Body of pancreas (tissue), 4 donors: ENCODE measurements at regions not wholly inside any gene's neighbourhood (a gene's known extent, or its start where the extent isn't known, plus 50 kb on each side); places are given as distances from the start of the nearest gene placed in this dataset.

Experiments used
- ATAC-seq: fragments of 150-250 bp; one replicate; pipeline ENCODE4 v1.9.1; 2016
- DNase-seq, 4 donors: peaks; one replicate each; pipeline ENCODE4 v3.0.0-alpha.2; 2019
- H3K27ac ChIP-seq, 4 donors: fragments of 200-600 bp; sonication (generic); 1 replicate in 3 of 4; 2 replicates in 1 of 4; pipeline versions ENCODE4 v1.5.1 to v1.6.1; 2016 to 2019; ENCODE audit warnings: mild to moderate bottlenecking in 1 of 4, mixed read lengths in 1 of 4, moderate library complexity in 1 of 4
- H3K27me3 ChIP-seq, 2 donors: fragments of 200-600 bp; sonication (generic); one replicate each; pipeline ENCODE4 v1.6.0; 2016; ENCODE audit warnings: mild to moderate bottlenecking in 1 of 2
- H3K36me3 ChIP-seq, 2 donors: fragments of 200-600 bp; sonication (generic); replicated peaks in 1 of 2; 2 replicates each; pipeline ENCODE4 v1.5.1; 2016; ENCODE audit warnings: low read depth in 2 of 2; ENCODE audit not compliant: insufficient read depth in 1 of 2
- H3K4me1 ChIP-seq: fragments of 200-600 bp; sonication (generic); one replicate; pipeline ENCODE4 v1.6.0; 2016
- H3K4me3 ChIP-seq, 2 donors: fragments of 200-600 bp; sonication (generic); 1 replicate in 1 of 2; 2 replicates in 1 of 2; pipeline ENCODE4 v1.5.1; 2016 to 2019
- H3K9me3 ChIP-seq, 3 donors: fragments of 200-600 bp; sonication (generic); 1 replicate in 2 of 3; 2 replicates in 1 of 3; pipeline ENCODE4 v1.5.1; 2016
- CTCF ChIP-seq, 7 experiments: fragments of 450-650 bp in 4 of 7; fragments of 200-600 bp in 3 of 7; sonication (generic) in 3 of 7; IDR thresholded peaks; one replicate each; pipeline ENCODE4 v1.5.1; 2016 to 2019; ENCODE audit warnings: antibody characterized with exemption in 7 of 7
- POLR2A ChIP-seq, 3 donors: fragments of 450-650 bp; IDR thresholded peaks; one replicate each; pipeline ENCODE4 v1.6.1; 2016; ENCODE audit warnings: antibody characterized with exemption in 3 of 3, mild to moderate bottlenecking in 2 of 3
- WGBS, 2 donors: methylation state at CpG; one replicate each; pipeline ENCODE4 v1.1.5; 2017; 5-methylcytosine and 5-hydroxymethylcytosine counted together
- intact Hi-C: fragments of 100-400 bp; cut with DNase I; formaldehyde crosslinking; loops from one replicate; pipeline ENCODE4 v1.15.1; 2023

GRCh38 chrX:103440621-103441020, 64.3 kb downstream of the BEX3 start:
- H3K27me3 ChIP-seq: no peaks in the 10 kb centered on the region
- no peak overlapping the region for H3K4me3 ChIP-seq
- H3K27ac ChIP-seq: no peak overlapping the region
- H3K36me3 ChIP-seq: no peaks in the 10 kb centered on the region
- TF ChIP-seq POLR2A (IDR thresholded peaks at IDR 0.05) (no peak), CTCF (IDR thresholded peaks at IDR 0.05) (no peak)
- no peak for DNase-seq
- ATAC-seq: no peak
- 32 to 48% methylated on average over 2 of the region's 2 CpGs for WGBS, 2 donors
- H3K9me3 ChIP-seq: no peaks in the 10 kb centered on the region
- intact Hi-C loops: no loop called here
- H3K4me1 ChIP-seq: no peaks in the 10 kb centered on the region

- H3K9me3 ChIP-seq: no peaks in the 10 kb centered on the region
- no peaks in the 10 kb centered on the region for H3K4me1 ChIP-seq
- no peaks in the 10 kb centered on the region for H3K27me3 ChIP-seq
- TF ChIP-seq POLR2A (IDR thresholded peaks at IDR 0.05): no peak
- TF ChIP-seq CTCF (IDR thresholded peaks at IDR 0.05): no peak
- 69 to 91% methylated on average over 2 to 4 of the region's 4 CpGs for WGBS, 2 donors
- intact Hi-C loops: no loop called here
- DNase-seq: no peak
- H3K4me3 ChIP-seq: no peak overlapping the region
- no peaks in the 10 kb centered on the region for H3K36me3 ChIP-seq
- no peak overlapping the region for H3K27ac ChIP-seq
- ATAC-seq: no peak
Measured at GRCh38 chrX:103441878-103442535, 65.7 kb downstream of the BEX3 start.

- no peak for TF ChIP-seq CTCF (IDR thresholded peaks at IDR 0.05)
- no peak for TF ChIP-seq POLR2A (IDR thresholded peaks at IDR 0.05)
- H3K4me3 ChIP-seq: no peak overlapping the region
- H3K4me1 ChIP-seq: no peaks in the 10 kb centered on the region
- intact Hi-C loops: no loop called here
- 62 to 79% methylated on average over 5 to 6 of the region's 6 CpGs for WGBS, 2 donors
- no peak for DNase-seq
- H3K27ac ChIP-seq: no peak overlapping the region
- no peak for ATAC-seq
- H3K27me3 ChIP-seq: no peaks in the 10 kb centered on the region
- no peaks in the 10 kb centered on the region for H3K9me3 ChIP-seq
- H3K36me3 ChIP-seq: no peaks in the 10 kb centered on the region
Measured at GRCh38 chrX:103442536-103442901, 66.2 kb downstream of the BEX3 start.

GRCh38 chrX:103446665-103447302, 70.4 kb downstream of the BEX3 start:
- DNase-seq: peak in 1 of 4 donors; percentile 2
- H3K36me3 ChIP-seq: no peaks in the 10 kb centered on the region
- H3K4me3 ChIP-seq: no peak overlapping the region
- no peaks in the 10 kb centered on the region for H3K27me3 ChIP-seq
- 91 to 100% methylated on average over 1 to 2 of the region's 2 CpGs for WGBS, 2 donors
- H3K4me1 ChIP-seq: no peaks in the 10 kb centered on the region
- no peaks in the 10 kb centered on the region for H3K9me3 ChIP-seq
- intact Hi-C loops: no loop called here
- no peak for TF ChIP-seq POLR2A (IDR thresholded peaks at IDR 0.05)
- TF ChIP-seq CTCF (IDR thresholded peaks at IDR 0.05): no peak
- H3K27ac ChIP-seq: no peak overlapping the region
- peak; percentile 40 for ATAC-seq
